Activated T-cell treated with anti-CD3 and anti-CD28 coated beads for 48 hours (primary cell): ENCODE measurements at regions not wholly inside any gene's neighbourhood (a gene's known extent, or its start where the extent isn't known, plus 50 kb on each side); places are given as distances from the start of the nearest gene placed in this dataset.

Source experiments
- DNase-seq: peaks from one replicate; pipeline ENCODE4 v3.0.0-alpha.2; 2020; ENCODE audit warnings: low read depth

DNA sequence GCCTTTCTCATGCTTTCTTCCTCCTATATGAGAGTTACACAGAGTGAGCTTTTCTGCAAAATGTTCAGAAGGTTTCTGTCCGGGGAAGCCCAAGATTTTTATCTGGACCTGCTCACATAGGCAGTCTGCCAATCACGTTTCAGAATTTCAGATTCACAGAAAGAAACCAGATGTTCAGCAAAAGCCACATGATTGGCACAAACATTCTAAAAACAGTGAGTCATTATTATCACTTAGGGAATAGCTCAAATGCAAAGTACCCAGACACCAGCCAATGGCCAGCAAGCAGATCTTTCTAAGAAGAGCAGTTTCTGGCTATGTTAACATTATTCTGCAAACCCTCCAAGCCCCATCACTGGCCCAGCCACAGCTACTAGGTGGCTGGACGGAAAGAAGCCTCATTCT, 1558.5 kb upstream of the TMEM132C start:
- no peak for DNase-seq

GRCh38 chr12:126718365-126718764, 1548.6 kb upstream of the TMEM132C start:
- DNase-seq, result no peak

- no peak for DNase-seq
Observed at GRCh38 chr12:126719912-126720705, 1546.9 kb upstream of the TMEM132C start.

- no peak for DNase-seq
Observed at GRCh38 chr12:126726481-126727217, 1540.3 kb upstream of the TMEM132C start.

DNA sequence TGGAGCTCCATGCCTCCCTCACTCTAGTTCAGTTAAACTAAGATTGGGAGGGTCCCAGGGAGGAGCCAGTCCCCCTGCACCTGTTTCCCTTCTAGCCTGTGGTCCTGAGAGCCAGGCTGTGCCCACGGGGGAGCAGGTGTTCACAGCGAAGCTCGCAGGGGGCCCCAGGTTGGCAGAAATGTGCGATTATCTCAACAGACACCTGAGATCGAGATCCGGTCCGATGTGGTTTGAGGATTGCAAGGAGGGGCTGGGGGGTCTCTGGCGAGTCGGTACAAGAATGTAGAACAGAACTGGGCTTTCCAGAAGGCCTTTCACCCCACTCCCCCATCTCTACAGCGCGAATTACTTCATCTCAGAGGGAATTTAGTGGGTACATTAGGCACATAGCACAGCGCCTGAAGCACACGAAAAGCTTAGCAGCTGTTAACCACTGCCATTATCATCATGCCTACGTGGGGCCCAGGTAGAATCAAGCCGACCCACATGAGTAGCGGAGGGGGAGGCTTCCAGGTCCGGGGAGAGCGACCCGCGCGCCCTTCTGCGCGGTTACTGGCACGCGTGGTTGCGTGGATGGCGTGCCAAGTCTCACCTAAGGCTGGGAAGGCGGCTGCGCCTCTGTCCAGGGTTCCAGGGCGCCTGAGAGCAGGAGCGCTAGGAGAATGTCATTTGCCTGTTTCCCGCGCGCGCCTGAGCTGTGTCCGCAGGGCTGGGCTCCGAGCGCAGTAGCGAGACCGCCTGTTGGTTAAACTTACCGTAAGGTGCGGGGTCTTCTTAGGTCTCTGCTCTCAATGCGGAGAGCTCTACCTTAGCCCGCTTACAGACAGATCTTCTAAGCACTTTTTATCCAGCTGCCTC, 1539.5 kb upstream of the TMEM132C start:
- DNase-seq, result no peak

DNA sequence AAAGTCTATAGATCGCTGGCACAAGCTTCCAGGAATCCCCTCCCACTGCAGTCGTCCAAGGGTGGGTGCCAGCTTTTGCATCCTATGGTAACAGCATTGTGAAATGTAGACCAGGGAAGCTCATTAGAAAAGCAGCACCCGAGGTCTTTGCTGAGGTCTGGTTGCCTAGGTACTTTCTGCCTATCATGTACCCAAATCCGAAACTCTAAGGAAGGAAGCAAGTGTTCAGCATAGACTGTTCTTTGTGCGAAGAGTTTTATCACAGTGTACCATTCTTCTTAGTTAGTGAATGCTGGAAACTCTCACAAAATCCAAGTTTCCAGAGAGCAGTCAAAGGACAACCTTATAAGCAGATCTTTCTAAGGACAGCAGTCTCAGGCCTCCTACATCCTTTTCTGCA, 1532.7 kb upstream of the TMEM132C start:
- DNase-seq, result no peak

DNA sequence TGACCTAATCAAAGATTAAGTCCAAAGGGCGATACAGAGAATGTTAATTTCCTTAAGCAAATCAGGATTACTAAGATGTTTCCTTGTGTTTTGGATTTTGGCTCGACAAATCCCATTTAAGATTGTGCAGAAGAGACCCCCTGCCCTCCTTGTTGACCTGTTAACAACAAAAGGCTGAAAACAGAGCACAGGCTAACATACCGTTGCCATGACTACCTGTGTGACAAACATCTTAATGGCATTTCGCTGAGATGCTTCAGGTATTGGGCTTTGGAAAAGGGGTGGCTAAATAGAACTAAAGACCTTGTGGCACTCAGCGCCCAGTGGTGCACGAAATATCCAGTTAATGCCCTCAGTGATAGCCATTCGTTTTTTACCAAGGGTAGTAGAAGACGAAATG, 1532.3 kb upstream of the TMEM132C start:
- DNase-seq, result no peak

GRCh38 chr12:126741536-126742240, 1525.3 kb upstream of the TMEM132C start:
- no peak for DNase-seq

GRCh38 chr12:126742241-126742641, 1524.7 kb upstream of the TMEM132C start:
- no peak for DNase-seq

- peak; percentile 50 for DNase-seq
Observed at GRCh38 chr12:126747530-126748149, 1519.3 kb upstream of the TMEM132C start.

DNA sequence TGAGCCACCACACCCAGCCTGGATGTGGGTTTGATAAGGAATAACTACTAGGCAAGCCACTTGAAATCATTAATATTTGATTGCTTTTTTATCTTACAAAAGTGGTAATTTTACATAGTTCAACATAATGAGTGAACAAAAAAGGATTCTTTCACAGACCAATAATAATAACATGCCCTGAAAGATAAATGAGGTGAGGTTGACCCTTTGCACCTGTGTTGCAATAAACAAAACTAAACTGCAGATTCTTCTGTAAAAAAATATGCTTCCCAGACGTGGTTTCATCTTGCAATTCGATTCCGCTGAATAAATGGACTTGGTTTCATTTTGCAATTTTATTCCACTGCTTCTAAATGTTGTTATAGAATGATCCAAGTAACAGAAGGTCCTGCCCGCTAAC, 1514.9 kb upstream of the TMEM132C start:
- no peak for DNase-seq

GRCh38 chr12:126757326-126757725, 1509.6 kb upstream of the TMEM132C start:
- no peak for DNase-seq

DNA sequence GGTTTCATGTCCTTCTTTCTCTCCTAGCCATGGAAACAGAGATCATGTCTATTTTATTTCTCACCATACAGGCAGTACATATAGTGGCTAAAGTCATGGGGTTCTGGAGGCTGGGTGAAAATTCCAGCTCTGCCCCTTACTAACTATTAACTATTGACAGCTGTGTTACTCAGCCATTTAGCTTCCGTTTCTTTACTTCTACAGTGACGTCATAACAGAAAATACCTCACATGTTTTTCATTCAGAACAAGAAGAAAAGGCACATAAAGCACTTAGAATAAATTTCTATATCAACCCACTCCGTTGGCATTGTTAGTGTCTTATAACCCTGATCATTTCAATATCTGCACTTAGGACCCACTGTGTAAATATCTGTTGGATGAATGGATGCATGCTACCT, 1506.9 kb upstream of the TMEM132C start:
- no peak for DNase-seq

GRCh38 chr12:126761420-126761819, 1505.5 kb upstream of the TMEM132C start:
- DNase-seq, result no peak

DNA sequence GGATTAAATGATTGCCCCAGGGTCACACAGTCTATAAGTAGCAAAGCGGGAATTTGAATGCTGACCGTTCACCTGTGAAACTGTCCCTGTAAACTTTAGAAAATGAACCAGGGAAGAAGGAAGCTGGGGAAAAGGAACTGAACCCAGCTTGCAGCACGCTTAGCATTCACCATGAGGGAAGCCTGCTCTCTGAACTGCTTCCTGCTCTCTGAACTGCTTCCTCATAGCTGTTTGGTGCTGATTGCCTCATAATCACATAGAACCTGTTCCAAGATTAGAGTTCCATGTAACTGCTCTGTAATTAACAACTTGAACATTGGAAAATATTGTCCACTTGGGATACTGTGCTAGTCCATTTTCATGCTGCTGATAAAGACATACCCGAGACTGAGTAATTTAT, 1504.8 kb upstream of the TMEM132C start:
- no peak for DNase-seq

DNA sequence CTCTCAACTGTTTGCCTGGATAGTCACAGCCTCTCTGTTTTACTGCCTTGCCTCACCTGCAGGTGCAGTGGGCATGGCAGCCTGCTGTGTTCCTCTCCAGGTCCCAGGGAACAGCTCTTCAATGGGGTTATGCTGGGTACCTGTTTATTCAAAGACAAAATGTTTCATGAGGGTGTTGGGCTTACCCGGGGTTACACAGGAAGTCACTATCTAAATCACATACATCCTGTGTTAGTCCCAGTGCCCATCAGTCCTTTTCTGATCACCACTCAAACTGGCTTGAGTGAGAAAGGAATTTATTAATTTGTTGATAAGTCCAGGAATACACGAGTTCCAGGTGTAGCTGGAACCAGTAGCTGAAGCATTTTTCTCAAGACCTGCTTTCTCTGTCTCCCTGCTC, 1503.6 kb upstream of the TMEM132C start:
- no peak for DNase-seq

DNA sequence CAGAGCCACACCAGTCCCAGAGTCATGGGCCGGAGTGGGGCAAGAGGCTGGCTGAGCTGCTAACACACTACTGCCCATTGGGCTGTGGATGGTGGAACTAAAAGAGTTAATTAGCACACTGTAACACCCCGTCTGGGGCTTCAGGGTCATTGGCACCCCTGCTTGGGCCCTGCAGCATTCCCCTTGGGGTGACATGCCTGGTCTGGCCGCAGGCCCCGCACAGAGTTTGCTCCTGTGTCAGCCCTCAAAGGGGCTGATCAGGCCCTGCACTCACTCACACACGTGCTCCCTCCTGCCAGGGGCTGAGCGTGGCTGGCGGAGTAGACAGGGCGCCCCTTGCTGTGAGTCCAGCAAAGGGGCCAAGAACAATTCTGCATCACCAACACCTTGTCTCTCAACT, 1499.6 kb upstream of the TMEM132C start:
- DNase-seq, result no peak

- no peak for DNase-seq
Observed at GRCh38 chr12:126768517-126768916, 1498.5 kb upstream of the TMEM132C start.

- no peak for DNase-seq
Observed at GRCh38 chr12:126770188-126770587, 1496.8 kb upstream of the TMEM132C start.

GRCh38 chr12:126772171-126772864, 1494.7 kb upstream of the TMEM132C start:
- DNase-seq, result peak; percentile 4

DNA sequence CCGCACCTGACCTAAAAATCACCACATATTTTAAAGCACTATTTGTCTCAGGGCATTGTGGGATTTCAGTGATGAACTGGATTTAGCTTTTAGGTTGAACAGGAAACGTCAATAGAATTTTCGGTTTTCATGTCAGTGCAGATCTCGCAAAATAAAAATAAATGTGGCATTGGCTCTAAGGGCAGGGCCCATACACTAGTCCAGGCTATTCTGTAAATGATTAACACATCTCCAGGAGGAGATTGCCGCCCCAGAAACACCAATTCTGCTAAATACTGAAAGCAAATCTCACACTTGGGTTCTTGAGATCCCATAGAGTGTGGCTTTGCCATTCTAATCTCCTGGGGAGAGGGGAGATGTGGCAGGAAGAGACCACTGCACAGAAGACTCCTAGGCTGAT, 1494.0 kb upstream of the TMEM132C start:
- DNase-seq, result no peak
